ENCODE measurements at regions not wholly inside any gene's neighbourhood (a gene's known extent, or its start where the extent isn't known, plus 50 kb on each side); places are given as distances from the start of the nearest gene placed in this dataset.

DNA sequence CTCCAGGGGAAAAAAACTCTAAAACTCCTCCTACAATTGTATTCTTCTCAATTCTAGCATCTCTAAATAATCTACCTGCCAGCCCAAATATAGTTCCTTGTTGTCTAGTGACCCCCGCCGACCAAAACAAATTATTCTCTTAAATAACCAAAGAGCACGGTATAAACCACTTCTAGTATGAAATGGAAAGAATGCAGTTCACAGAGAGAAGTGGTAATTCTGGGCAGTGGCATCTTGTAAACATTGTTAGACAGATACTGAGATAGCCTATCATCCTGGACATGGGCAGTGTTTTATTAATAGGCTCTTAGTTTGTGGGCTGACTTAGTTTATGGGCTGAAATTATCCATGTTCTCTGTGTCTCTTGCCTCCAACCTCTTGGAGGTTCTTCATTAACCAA, 1412.6 kb upstream of the CDH9 start:
- ATAC-seq = no peak
- TF ChIP-seq ZFP30 (CRISPR knock-in tag; IDR thresholded peaks at IDR 0.05) = no peak
- TF ChIP-seq ISL1 (CRISPR knock-in tag; IDR thresholded peaks at IDR 0.05) = no peak

DNA sequence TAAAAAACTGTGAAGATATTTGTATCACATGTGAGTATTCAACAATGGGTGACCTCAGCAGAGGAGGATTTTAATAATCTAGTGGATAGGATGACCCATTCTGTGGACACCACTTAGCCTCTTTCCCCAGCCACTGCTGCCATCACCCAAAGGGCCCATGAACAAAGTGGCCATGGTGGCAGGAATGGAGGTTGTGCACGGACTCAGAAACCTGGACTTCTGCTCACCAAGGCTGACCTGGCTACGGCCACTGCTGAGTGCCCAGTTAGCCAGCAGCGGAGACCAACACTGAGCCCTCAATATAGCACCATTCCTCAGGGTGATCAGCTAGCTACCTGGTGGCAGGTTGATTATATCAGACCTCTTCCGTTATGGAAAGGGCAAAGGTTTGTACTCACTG, 1410.4 kb upstream of the CDH9 start:
- no peak for TF ChIP-seq BACH2 (CRISPR knock-in tag; IDR thresholded peaks at IDR 0.05; ENCODE audit: borderline replicate concordance)
- TF ChIP-seq, protein P1, sequence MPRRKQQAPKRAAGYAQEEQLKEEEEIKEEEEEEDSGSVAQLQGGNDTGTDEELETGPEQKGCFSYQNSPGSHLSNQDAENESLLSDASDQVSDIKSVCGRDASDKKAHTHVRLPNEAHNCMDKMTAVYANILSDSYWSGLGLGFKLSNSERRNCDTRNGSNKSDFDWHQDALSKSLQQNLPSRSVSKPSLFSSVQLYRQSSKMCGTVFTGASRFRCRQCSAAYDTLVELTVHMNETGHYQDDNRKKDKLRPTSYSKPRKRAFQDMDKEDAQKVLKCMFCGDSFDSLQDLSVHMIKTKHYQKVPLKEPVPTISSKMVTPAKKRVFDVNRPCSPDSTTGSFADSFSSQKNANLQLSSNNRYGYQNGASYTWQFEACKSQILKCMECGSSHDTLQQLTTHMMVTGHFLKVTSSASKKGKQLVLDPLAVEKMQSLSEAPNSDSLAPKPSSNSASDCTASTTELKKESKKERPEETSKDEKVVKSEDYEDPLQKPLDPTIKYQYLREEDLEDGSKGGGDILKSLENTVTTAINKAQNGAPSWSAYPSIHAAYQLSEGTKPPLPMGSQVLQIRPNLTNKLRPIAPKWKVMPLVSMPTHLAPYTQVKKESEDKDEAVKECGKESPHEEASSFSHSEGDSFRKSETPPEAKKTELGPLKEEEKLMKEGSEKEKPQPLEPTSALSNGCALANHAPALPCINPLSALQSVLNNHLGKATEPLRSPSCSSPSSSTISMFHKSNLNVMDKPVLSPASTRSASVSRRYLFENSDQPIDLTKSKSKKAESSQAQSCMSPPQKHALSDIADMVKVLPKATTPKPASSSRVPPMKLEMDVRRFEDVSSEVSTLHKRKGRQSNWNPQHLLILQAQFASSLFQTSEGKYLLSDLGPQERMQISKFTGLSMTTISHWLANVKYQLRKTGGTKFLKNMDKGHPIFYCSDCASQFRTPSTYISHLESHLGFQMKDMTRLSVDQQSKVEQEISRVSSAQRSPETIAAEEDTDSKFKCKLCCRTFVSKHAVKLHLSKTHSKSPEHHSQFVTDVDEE (CRISPR knock-in tag; IDR thresholded peaks at IDR 0.05) = no peak
- TF ChIP-seq PPARA (CRISPR knock-in tag; IDR thresholded peaks at IDR 0.05; ENCODE audit: borderline replicate concordance) = no peak
- no peak for TF ChIP-seq ZNF565 (CRISPR knock-in tag; conservative IDR thresholded peaks at IDR 0.05; ENCODE audit: low read depth)
- no peak for TF ChIP-seq ZNF8 (CRISPR knock-in tag; IDR thresholded peaks at IDR 0.05)
- no peak for TF ChIP-seq ZFP30 (CRISPR knock-in tag; IDR thresholded peaks at IDR 0.05)
- TF ChIP-seq ESRRG (CRISPR knock-in tag; IDR thresholded peaks at IDR 0.05) = no peak
- no peak for ATAC-seq

DNA sequence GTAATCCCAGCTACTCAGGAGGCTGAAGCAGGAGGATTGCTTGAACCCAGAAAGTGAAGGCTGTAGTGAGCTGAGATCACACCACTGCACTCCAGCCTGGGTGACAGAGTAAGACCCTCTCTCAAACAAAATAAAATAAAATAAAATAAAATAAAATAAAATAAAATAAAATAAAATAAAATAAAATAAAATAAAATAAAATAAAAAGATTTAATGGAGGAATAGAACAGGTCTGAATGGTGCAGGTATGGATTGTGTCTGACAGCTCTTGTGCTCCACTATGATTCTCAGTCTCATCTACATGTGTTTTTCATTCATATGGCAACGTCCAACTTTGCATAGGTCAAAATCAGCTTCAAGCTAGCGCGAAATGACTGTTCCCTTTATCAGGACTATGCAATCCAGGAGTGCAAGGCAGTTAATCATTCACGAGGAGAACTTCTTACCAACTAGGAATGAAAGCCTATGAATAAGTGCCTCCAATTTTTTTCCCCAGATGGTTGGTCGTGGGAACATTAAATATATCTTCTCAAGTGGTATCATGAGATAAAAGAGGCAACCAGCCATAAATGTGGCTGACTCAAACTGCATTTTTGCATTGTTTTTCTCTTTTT, 1392.3 kb upstream of the CDH9 start:
- no peak for ATAC-seq
- TF ChIP-seq ZFP3 (CRISPR knock-in tag; IDR thresholded peaks at IDR 0.05) (no peak), PPARA (CRISPR knock-in tag; IDR thresholded peaks at IDR 0.05; ENCODE audit: borderline replicate concordance) (no peak), CSDC2 (CRISPR knock-in tag; IDR thresholded peaks at IDR 0.05) (no peak), ZNF70 (CRISPR knock-in tag; IDR thresholded peaks at IDR 0.05) (no peak), ZNF8 (CRISPR knock-in tag; IDR thresholded peaks at IDR 0.05) (no peak), BACH2 (CRISPR knock-in tag; IDR thresholded peaks at IDR 0.05; ENCODE audit: borderline replicate concordance) (no peak), OSR1 (CRISPR knock-in tag; IDR thresholded peaks at IDR 0.05) (no peak), ZNF565 (CRISPR knock-in tag; conservative IDR thresholded peaks at IDR 0.05; ENCODE audit: low read depth) (no peak), ZC3H10 (CRISPR knock-in tag; IDR thresholded peaks at IDR 0.05) (no peak), GLIS3 (CRISPR knock-in tag; IDR thresholded peaks at IDR 0.05) (no peak), ISL1 (CRISPR knock-in tag; IDR thresholded peaks at IDR 0.05) (no peak), SNAI2 (CRISPR knock-in tag; IDR thresholded peaks at IDR 0.05) (no peak), ARNTL (CRISPR knock-in tag; IDR thresholded peaks at IDR 0.05; ENCODE audit: borderline replicate concordance, low read depth) (no peak)
- TF ChIP-seq, protein P2, sequence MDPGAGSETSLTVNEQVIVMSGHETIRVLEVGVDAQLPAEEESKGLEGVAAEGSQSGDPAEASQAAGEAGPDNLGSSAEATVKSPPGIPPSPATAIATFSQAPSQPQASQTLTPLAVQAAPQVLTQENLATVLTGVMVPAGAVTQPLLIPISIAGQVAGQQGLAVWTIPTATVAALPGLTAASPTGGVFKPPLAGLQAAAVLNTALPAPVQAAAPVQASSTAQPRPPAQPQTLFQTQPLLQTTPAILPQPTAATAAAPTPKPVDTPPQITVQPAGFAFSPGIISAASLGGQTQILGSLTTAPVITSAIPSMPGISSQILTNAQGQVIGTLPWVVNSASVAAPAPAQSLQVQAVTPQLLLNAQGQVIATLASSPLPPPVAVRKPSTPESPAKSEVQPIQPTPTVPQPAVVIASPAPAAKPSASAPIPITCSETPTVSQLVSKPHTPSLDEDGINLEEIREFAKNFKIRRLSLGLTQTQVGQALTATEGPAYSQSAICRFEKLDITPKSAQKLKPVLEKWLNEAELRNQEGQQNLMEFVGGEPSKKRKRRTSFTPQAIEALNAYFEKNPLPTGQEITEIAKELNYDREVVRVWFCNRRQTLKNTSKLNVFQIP (CRISPR knock-in tag; IDR thresholded peaks at IDR 0.05; ENCODE audit: borderline replicate concordance, low read depth) = no peak
- TF ChIP-seq, protein P3, sequence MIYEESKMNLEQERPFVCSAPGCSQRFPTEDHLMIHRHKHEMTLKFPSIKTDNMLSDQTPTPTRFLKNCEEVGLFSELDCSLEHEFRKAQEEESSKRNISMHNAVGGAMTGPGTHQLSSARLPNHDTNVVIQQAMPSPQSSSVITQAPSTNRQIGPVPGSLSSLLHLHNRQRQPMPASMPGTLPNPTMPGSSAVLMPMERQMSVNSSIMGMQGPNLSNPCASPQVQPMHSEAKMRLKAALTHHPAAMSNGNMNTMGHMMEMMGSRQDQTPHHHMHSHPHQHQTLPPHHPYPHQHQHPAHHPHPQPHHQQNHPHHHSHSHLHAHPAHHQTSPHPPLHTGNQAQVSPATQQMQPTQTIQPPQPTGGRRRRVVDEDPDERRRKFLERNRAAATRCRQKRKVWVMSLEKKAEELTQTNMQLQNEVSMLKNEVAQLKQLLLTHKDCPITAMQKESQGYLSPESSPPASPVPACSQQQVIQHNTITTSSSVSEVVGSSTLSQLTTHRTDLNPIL (CRISPR knock-in tag; IDR thresholded peaks at IDR 0.05; ENCODE audit: low read depth) = no peak
- TF ChIP-seq, protein P1 (CRISPR knock-in tag; IDR thresholded peaks at IDR 0.05) = no peak

DNA sequence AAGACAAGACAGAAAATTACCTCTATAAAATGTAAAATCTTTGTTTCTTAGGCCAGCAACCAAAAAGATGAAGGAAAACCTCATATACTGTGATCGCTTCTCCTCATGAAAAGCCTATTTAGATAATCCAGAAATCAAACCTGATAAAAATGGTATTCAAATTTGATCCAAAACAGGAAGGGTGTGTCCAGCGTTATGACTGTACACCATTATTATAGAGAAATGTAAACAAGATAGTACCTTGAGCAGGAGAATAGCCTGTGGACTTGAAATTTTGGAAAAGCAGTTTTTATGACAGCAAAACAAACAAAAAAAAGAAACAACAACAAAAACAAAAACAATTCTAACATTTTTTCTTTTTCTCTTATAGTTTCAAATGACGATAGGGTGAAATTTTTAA, 1382.8 kb upstream of the CDH9 start:
- ATAC-seq = no peak
- TF ChIP-seq RARB (CRISPR knock-in tag; IDR thresholded peaks at IDR 0.05) (no peak), ZFP30 (CRISPR knock-in tag; IDR thresholded peaks at IDR 0.05) (no peak), ARNTL (CRISPR knock-in tag; IDR thresholded peaks at IDR 0.05; ENCODE audit: borderline replicate concordance, low read depth) (no peak), ZFP3 (CRISPR knock-in tag; IDR thresholded peaks at IDR 0.05) (no peak), CSDC2 (CRISPR knock-in tag; IDR thresholded peaks at IDR 0.05) (no peak), GLIS3 (CRISPR knock-in tag; IDR thresholded peaks at IDR 0.05) (no peak), ISL1 (CRISPR knock-in tag; IDR thresholded peaks at IDR 0.05) (no peak), ZNF8 (CRISPR knock-in tag; IDR thresholded peaks at IDR 0.05) (no peak), ESRRG (CRISPR knock-in tag; IDR thresholded peaks at IDR 0.05) (no peak), PPARA (CRISPR knock-in tag; IDR thresholded peaks at IDR 0.05; ENCODE audit: borderline replicate concordance) (no peak), TOX (CRISPR knock-in tag; IDR thresholded peaks at IDR 0.05; ENCODE audit: borderline replicate concordance) (no peak)
- TF ChIP-seq, protein P4, sequence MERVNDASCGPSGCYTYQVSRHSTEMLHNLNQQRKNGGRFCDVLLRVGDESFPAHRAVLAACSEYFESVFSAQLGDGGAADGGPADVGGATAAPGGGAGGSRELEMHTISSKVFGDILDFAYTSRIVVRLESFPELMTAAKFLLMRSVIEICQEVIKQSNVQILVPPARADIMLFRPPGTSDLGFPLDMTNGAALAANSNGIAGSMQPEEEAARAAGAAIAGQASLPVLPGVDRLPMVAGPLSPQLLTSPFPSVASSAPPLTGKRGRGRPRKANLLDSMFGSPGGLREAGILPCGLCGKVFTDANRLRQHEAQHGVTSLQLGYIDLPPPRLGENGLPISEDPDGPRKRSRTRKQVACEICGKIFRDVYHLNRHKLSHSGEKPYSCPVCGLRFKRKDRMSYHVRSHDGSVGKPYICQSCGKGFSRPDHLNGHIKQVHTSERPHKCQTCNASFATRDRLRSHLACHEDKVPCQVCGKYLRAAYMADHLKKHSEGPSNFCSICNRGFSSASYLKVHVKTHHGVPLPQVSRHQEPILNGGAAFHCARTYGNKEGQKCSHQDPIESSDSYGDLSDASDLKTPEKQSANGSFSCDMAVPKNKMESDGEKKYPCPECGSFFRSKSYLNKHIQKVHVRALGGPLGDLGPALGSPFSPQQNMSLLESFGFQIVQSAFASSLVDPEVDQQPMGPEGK (CRISPR knock-in tag; IDR thresholded peaks at IDR 0.05; ENCODE audit: borderline replicate concordance) = no peak
- TF ChIP-seq, protein P3 (CRISPR knock-in tag; IDR thresholded peaks at IDR 0.05; ENCODE audit: low read depth) = no peak
- TF ChIP-seq, protein P2 (CRISPR knock-in tag; IDR thresholded peaks at IDR 0.05; ENCODE audit: borderline replicate concordance, low read depth) = no peak

Data from SK-N-SH treated with all-trans-retinoic acid at 6 μM for 48 hours (cell line).